IPS-11a (cell line): ENCODE measurements at regions not wholly inside any gene's neighbourhood (a gene's known extent, or its start where the extent isn't known, plus 50 kb on each side); places are given as distances from the start of the nearest gene placed in this dataset.

ENCODE experiments used
- H3K4me3 ChIP-seq: one replicate; pipeline ENCODE4 v1.5.1; 2013; ENCODE audit warnings: low read depth, low read length, control low read depth

GRCh38 chr20:12353842-12354241 lies 436.1 kb downstream of the BTBD3 start:
- no peak overlapping the region for H3K4me3 ChIP-seq

GRCh38 chr20:12354725-12355124 lies 437.0 kb downstream of the BTBD3 start:
- no peak overlapping the region for H3K4me3 ChIP-seq

GRCh38 chr20:12355185-12355584 lies 437.5 kb downstream of the BTBD3 start:
- no peak overlapping the region for H3K4me3 ChIP-seq

- no peak overlapping the region for H3K4me3 ChIP-seq
These were observed 440.4 kb downstream of the BTBD3 start for GRCh38 chr20:12358006-12358654.

GRCh38 chr20:12358655-12359009 lies 440.9 kb downstream of the BTBD3 start:
- H3K4me3 ChIP-seq = no peak overlapping the region

- no peak overlapping the region for H3K4me3 ChIP-seq
These were observed 454.3 kb downstream of the BTBD3 start for GRCh38 chr20:12371990-12372389.

GRCh38 chr20:12372557-12372956 lies 454.9 kb downstream of the BTBD3 start:
- H3K4me3 ChIP-seq = no peak overlapping the region

GRCh38 chr20:12375967-12376366 lies 458.3 kb downstream of the BTBD3 start:
- no peak overlapping the region for H3K4me3 ChIP-seq

GRCh38 chr20:12383821-12384220 lies 466.1 kb downstream of the BTBD3 start:
- H3K4me3 ChIP-seq = no peak overlapping the region

GRCh38 chr20:12386821-12387220 lies 469.1 kb downstream of the BTBD3 start:
- H3K4me3 ChIP-seq = no peak overlapping the region

- no peak overlapping the region for H3K4me3 ChIP-seq
These were observed 473.4 kb downstream of the BTBD3 start for GRCh38 chr20:12391099-12391498.

GRCh38 chr20:12394786-12395185 lies 477.1 kb downstream of the BTBD3 start:
- no peak overlapping the region for H3K4me3 ChIP-seq

- no peak overlapping the region for H3K4me3 ChIP-seq
These were observed 477.7 kb downstream of the BTBD3 start for GRCh38 chr20:12395353-12395752.

- no peak overlapping the region for H3K4me3 ChIP-seq
These were observed 478.1 kb downstream of the BTBD3 start for GRCh38 chr20:12395760-12396159.

- H3K4me3 ChIP-seq = no peak overlapping the region
These were observed 481.6 kb downstream of the BTBD3 start for GRCh38 chr20:12399110-12399836.

GRCh38 chr20:12404941-12405340 lies 487.2 kb downstream of the BTBD3 start:
- H3K4me3 ChIP-seq = no peak overlapping the region

- no peak overlapping the region for H3K4me3 ChIP-seq
These were observed 489.3 kb downstream of the BTBD3 start for GRCh38 chr20:12406978-12407377.

GRCh38 chr20:12409501-12409900 lies 491.8 kb downstream of the BTBD3 start:
- no peak overlapping the region for H3K4me3 ChIP-seq

- H3K4me3 ChIP-seq = no peak overlapping the region
These were observed 493.1 kb downstream of the BTBD3 start for GRCh38 chr20:12410783-12411182.

- H3K4me3 ChIP-seq = no peak overlapping the region
These were observed 493.7 kb downstream of the BTBD3 start for GRCh38 chr20:12411246-12411940.

- H3K4me3 ChIP-seq = no peak overlapping the region
These were observed 495.4 kb downstream of the BTBD3 start for GRCh38 chr20:12413116-12413515.
